ENCODE measurements at regions not wholly inside any gene's neighbourhood (a gene's known extent, or its start where the extent isn't known, plus 50 kb on each side); places are given as distances from the start of the nearest gene placed in this dataset.

DNA sequence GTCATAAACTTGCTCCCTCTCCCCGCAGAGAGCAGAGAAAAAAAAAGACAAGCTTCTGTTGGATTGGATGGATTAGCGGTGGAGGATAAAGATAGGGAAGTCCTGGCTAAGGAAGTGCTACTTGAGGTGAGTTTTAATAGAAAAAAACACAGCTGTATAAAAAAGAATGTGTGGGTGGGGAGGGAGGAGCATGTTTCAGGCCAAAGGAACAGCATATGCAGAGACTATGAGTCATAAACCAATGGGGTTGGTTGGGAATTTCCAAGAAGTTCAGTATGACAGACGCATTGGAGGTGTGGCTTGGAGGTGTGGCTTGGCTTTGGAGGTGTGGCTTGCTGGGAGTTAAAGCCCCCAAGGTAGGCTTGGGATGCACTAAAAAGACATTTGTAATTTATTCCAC is 103.0 kb upstream of the LSM8 start:
- peak; percentile 17 for DNase-seq (ENCODE audit: low read depth)

DNA sequence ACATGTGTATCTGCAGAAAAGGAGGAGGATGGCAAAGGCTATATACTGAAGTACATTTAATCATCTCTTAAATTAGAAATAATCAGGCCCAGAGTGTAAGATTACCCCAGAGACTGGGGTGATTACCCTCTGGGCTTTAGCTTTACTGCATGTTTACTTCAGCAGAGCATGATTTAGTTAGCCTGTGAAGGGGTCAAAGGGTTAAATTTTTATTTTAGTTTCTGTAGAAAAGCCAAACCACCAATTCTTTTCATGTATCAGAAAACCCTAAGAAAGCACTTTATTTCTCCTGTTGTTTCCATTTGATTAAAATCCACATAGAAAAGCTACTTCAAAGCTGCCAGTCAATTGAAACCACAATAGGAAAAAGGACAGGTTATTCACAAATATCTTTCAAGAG is 101.5 kb upstream of the LSM8 start:
- no peak for DNase-seq (ENCODE audit: low read depth)

DNA sequence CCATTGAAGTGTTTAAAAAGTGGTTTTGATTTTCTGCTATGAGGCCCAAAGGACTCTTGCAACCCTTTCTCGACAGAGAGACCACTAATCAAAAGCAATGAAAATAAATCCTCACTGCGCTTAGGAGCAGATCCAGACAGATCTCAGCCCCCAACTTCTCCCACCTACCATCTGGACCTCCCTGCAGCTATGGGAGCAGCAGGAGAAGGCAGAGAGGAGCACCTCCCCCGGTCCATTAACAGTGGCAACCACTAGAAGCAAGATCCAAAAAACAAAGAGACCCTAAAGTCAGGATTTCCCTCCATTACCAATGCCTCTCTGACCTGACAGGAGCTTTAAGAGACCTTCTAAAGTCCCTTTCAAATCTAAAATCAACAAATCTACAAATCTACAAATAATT is 99.0 kb upstream of the LSM8 start:
- DNase-seq (ENCODE audit: low read depth): no peak

DNA sequence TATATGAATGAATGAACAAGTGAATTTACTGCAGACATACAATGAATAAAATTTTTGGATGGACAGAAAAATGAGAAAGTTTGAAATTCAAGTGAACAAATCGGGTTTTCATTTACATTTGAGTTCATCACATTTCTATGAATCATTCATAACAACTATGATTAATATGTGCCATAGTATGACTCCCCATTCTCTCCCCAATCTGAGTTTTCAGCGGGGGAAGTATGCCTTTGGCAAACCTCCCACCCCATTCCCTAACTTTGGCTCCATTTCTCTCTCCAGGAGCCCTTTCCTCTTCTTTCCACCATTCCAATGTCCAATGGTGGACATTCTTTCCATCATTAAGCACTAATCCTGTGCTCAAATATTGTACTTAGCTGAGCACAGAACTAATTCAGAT is 96.8 kb upstream of the LSM8 start:
- DNase-seq (ENCODE audit: low read depth): no peak

DNA sequence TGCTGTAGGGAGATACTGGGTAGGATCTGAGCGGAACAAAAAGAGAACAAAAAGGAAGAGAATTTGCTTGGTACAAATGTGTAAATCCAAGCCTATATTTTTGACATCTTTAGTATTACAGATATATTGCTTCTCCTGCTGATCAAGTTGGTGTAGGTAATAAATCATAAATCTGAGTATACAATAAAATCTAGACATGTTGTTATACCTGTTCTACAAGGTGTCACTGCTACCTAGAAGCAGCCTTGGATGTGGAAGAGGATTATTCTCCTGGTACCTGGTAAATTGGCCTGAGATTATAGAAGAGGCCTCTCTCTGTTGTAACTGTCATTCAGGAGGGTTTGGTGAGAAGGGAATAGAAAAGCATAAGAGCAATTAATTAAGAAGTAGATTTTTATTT is 89.9 kb upstream of the LSM8 start:
- no peak for DNase-seq (ENCODE audit: low read depth)

DNA sequence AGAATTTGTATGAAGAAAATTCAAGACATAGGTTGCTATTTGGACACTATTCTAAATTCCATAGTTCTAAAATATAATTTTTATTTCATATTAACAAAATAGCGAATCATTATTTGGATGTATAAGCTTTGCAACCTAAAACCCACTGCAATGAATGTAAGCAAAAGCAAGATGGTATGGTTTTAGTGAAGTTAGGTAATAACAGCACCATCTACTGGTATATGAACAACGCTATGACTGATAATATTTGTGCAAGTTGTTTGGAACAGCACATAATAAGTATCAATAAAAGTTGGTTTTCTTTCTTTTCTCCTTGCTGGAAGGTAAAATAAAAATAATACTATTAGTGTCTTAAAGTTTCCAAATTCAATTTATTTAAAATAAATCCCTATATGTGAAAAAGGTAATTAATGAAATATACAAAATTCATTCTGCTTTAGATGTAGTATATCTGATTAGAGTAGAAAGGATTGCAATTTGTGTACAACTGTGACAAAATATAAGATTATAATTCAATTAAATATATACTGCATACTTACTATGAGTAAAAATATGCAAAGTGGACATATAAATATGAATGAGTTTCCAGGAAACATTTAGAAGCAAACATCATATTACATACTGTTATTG is 79.0 kb upstream of the LSM8 start:
- no peak for DNase-seq (ENCODE audit: low read depth)

DNA sequence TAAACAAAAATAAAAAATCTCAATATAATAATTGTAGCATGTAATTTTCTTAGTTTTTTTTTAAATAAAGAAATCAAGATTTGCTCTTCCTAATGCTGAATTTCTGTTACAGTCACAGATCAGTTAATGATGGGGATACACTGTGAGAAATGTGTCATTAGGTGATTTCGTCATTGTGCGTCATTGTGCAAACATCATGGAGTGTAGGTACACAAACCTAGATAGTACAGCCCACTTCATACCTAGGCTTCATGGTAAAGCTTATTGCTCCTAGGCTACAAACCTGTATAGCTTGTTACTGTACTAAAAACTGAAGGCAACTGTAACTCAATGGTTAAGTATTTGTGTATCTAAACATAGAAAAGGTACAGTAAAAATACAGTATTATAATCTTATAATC is 74.4 kb upstream of the LSM8 start:
- no peak for DNase-seq (ENCODE audit: low read depth)

DNA sequence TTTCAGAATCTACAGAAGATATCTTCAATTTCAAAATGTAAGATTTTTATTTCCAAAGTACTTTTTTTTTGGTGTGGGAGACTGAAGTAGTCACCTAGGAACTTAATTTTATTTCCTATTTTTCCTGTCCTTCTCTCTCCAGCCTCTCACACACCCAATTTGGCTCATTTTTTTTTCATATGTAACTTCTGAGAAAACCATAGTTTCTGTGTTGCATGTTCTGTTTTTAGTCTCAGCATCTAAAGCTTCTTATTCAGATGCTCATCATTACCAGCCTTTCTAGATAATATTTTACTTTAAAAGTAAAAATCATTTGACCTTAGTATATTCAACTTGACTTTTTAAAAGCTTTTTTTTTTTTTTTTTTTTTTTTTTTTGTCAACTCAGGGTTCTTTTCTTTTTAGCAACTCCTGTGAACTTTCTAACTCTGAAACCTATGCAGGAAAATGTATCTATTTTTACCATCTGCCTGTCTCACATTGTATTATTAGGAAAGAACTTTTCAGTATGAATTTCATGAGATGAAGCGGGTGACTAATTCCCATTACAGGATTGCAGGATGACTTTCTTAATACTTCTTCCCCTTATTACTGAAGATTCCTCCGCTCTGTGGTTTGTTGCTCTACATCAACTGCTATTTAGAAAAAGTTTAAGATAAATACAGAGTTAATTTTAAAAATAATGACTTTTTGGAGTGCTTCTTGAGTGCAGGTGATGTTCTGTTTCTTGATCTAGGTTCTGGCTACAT is 73.6 kb upstream of the LSM8 start:
- DNase-seq (ENCODE audit: low read depth): no peak

DNA sequence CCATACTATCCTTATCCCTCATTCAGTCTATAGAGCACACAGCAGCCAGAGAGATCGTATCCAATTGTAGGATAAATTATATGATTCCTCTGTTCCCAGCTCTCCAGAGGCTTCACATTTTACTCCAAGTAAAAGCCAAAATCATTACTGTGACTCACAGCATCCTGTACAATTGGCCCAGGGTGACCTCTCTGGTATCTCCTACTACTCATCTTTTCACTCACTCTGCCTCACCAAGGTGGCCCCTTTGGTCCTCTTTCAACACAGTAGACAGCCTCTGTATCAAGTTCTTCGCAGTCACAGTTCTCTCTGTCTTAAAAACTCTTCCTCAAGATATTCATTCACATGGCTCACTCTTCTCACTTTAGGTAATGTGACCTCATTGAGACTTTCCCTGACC is 72.6 kb upstream of the LSM8 start:
- DNase-seq (ENCODE audit: low read depth): no peak

DNA sequence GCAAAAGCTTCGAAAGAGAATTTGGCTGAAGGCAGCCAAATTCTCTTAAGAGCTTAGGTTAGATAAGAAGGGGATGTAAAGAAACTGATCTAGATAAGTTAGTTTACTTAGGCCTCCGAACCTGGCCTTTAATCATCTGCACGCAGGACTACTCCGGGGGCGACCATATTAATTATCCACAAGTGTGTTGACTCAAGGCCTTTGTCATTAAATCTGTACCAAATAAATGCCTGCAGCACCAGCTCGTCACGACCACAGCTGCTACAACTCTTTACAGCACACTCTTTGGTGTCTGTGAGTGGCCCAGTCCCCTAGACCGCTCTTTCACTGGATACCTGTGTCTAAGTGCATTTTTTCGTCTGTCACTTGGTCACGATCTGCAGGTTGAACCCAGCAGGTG is 69.8 kb upstream of the LSM8 start:
- no peak for DNase-seq (ENCODE audit: low read depth)

DNA sequence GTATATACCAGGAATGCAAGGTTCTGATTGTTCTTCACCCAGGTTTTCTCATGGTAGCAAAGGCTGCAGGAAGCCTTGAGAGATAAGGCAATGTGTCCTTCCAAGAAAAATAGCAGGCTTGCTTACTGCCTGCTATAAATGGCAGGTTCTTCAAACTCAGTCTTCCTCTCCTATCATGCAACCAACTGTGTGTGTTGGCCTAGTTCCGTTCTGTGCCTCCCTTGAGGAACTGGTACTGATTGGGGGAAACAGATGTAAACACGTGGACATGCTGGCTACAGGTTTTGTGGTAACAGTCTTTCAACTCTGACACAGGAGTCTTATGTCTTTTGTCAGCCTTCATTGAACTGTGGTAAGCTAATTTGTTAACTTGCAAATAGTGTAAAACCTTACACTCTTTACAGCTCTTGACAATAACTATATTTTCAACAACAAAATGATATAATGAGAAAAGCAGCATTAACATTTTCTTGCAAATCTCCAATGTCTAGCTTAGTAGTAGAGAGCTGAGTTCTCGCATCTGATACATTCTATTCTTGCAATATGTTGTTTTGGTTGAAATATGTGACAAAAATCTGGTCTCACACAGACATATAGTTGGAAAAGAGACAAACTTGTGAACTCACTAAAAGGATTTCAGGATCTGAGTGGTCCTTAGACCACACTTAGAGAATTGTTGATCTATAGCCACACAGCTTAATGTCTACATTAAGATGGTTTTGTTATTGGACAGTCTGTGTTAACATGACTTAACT is 54.7 kb upstream of the LSM8 start:
- no peak for DNase-seq (ENCODE audit: low read depth)

DNA sequence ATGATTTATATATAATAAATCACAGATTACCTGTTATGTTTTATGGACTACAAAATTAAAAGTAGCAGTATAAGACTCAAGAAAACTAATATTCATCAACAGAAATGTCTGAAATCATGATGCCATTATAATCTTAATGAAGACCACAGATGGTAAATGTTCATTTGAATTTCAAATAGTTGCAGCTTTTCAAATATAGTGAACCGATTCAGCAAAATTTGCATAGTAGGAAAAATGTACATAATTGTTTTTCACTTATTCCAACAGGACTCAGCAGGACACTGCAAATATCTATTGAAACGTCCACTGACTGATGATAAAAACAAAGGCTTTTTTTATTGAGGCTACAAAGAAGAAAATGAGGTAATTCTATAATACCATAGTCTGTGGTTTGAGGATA is 51.2 kb upstream of the LSM8 start:
- DNase-seq (ENCODE audit: low read depth): no peak
